GM21367 (cell line): ENCODE measurements at regions not wholly inside any gene's neighbourhood (a gene's known extent, or its start where the extent isn't known, plus 50 kb on each side); places are given as distances from the start of the nearest gene placed in this dataset.
"Not testable (repeated sequence)": the region's sequence is repeated elsewhere in the genome, so short reads cannot be mapped to it uniquely, and the experiment has no call there.

ENCODE experiments used
- ATAC-seq: cut with Tn5 transposase; IDR thresholded peaks from one replicate; pipeline ENCODE4 v1.9.1; 2021; ENCODE audit not compliant: unreplicated experiment

GRCh38 chr3:177795216-177795615 is 597.9 kb upstream of the TBL1XR1 start:
- no peak for ATAC-seq

DNA sequence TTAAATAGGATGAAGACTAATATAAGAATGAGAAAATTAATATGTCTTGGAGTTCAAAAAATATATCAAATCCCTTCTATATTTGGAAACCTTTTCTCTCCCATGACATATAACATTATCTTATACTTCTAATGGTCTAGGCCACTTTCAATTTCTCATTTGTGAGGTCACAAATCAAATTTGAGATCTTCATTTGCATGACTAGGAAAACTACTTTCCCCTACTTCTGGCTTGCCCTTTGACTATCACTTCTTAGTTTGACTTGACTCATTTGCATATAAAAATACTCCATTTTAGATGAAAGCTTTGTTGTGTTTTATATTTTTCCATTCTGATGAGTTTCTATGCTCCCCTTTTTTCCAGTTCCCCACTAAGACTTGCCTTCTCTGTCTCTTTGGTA is 598.6 kb upstream of the TBL1XR1 start:
- ATAC-seq: no peak

DNA sequence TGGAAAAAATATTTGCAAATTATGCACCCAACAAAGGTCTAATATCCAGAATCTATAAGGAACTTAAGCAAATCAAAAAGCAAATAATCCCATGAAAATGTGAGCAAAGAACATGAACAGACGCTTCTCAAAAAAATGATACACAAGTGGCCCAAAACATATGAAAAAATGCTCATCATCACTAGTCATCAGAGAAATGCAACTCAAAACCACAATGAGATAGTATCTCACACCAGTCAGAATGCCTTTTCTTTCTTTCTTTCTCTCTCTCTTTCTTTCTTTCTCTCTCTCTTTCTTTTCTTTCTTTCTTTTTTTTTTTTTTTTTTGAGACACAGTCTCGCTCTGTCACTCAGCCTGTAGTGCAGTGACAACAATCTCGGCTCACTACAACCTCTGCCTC is 602.9 kb upstream of the TBL1XR1 start:
- ATAC-seq: not testable (repeated sequence)

GRCh38 chr3:177800561-177800960 is 603.3 kb upstream of the TBL1XR1 start:
- no peak for ATAC-seq

- ATAC-seq: no peak
Measured at GRCh38 chr3:177802151-177802900, 605.0 kb upstream of the TBL1XR1 start.

- no peak for ATAC-seq
Measured at GRCh38 chr3:177803500-177803899, 606.2 kb upstream of the TBL1XR1 start.

DNA sequence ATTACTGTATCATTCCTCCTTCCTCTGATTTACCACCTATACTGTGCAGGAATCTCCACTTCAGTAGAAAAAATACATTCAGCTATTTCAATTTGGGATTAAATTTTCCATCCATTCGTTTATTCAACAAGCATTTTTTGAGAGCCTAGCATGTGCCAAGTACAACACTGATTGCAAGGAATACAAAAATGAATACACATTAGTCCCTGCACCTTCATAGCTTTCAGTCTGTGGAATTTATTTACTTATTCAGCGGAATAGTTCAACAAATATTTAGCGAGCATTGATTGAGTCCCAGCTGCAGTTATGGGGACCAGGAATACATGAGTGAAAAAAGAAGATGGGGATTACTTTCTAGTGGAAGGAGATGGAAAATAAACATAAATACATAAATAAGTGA is 606.8 kb upstream of the TBL1XR1 start:
- no peak for ATAC-seq

- ATAC-seq: no peak
Measured at GRCh38 chr3:177804646-177805045, 607.4 kb upstream of the TBL1XR1 start.

- ATAC-seq: no peak
Measured at GRCh38 chr3:177807150-177807875, 610.0 kb upstream of the TBL1XR1 start.

GRCh38 chr3:177808928-177809478 is 611.7 kb upstream of the TBL1XR1 start:
- not testable (repeated sequence) for ATAC-seq

GRCh38 chr3:177810162-177810623 is 612.9 kb upstream of the TBL1XR1 start:
- ATAC-seq: no peak

- ATAC-seq: no peak
Measured at GRCh38 chr3:177811112-177811511, 613.8 kb upstream of the TBL1XR1 start.

DNA sequence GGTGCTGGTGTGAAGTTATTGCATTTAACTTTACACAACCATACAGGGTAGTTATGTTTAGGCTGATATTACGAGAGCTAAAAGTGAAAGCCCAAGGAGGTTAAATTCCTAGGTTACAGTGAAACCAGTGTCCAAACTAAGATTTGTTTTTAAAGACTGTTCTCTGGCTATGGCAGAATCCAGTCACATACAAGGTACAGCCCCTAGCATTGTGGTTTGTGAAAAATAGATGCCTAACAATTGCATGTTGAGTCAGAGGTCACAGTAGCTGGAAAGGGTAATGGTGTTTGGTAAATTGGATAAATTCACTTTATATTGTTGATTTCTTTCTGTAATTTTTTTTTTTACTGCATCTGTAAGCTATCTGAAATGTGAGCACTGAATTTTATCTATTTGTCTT is 614.6 kb upstream of the TBL1XR1 start:
- no peak for ATAC-seq

- ATAC-seq: no peak
Measured at GRCh38 chr3:177812492-177812891, 615.2 kb upstream of the TBL1XR1 start.

DNA sequence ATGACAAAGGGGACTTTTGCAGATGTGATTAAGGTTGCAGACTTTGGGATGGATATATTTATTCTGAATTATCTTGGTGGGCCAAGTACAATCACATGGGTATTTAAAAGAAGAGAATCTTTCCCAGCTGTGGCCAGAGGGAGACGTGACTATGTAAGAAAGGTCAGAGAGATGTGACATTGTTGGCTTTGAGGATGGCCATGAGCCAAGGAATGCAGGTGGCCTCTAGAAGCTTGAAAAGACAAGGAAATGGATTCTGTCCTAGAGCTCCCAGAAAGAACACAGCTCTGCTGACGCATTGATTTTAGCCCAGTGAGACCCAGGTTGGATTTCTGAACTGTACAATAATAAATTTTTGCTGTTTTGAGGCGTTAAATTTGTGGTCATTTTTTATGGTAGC is 616.0 kb upstream of the TBL1XR1 start:
- ATAC-seq: no peak

DNA sequence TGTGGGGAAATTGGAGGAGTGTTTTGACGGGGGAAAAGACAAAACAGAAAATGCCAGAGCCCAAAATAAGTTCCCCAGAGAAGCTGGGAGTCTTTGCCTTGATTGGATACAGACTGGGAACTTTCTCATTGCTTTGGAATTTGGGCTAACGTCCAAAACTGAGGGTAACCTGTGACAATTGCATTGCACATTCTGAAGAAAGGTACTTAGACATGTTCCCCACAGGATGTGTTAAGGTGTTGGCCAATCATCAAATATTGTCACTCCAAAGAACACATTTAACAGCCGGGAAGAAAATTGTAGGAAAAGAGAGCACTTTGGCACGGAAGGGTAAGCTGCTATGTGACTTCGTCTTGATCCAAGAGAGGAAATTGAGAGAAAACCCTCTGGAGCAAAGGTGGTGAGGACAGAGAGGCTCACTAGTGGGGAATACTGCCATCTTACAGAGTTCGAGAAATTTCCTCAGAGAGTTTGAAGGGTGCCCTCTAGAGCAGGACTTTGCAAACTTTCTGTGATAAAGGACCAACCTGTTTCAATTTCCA is 619.5 kb upstream of the TBL1XR1 start:
- no peak for ATAC-seq

GRCh38 chr3:177817751-177818150 is 620.5 kb upstream of the TBL1XR1 start:
- ATAC-seq: no peak

DNA sequence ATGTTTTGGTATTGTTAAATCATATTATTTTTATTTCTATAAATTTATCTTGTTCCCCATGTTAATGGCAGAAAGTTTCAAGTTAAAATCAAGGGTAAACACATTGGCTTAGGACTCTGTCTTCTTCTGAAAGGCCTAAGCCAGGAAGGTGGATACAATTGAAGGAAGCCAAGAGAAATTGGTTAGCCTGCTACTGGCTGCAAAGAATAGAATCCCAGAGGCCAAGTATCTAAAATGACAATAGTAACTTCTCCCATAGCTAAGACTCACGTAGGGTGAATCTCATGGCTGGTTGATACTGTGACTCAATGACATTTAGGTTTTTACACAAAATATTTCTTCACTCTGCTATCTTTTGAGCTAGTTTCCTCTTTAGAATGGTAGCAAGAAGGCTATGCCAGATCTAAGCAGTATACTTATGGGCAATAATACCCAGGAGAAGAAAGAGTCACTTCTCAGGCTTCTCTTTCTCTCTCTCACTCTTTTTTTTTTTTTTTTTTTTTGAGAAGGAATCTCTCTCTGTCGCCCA is 621.5 kb upstream of the TBL1XR1 start:
- no peak for ATAC-seq

- ATAC-seq: peak; percentile 75
Measured at GRCh38 chr3:177820683-177821316, 623.5 kb upstream of the TBL1XR1 start.

GRCh38 chr3:177822681-177823096 is 625.4 kb upstream of the TBL1XR1 start:
- ATAC-seq: no peak

GRCh38 chr3:177823701-177824189 is 626.5 kb upstream of the TBL1XR1 start:
- no peak for ATAC-seq
